K562 (cell line): ENCODE measurements at regions not wholly inside any gene's neighbourhood (a gene's known extent, or its start where the extent isn't known, plus 50 kb on each side); places are given as distances from the start of the nearest gene placed in this dataset.

Source experiments
- ATAC-seq: fragments of 200-7000 bp; cut with Tn5 transposase; 3 replicates; pipeline ENCODE4 v1.9.1; 2020; ENCODE audit warnings: moderate library complexity
- BruUV-seq: library from RNA; stranded (reverse); fragments of 400-500 nt; replicated peaks from 2 replicates; lab custom pipeline; 2021; lab: Mats Ljungman, UMichigan
- CTCF ChIA-PET: fragments of 300-600 bp; formaldehyde crosslinking; extraction: SDS; loops from one replicate; lab custom pipeline; 2021; ENCODE audit warnings: low intra/inter-chr PET ratio; lab: Yijun Ruan, JAX
- POLR2A ChIA-PET: fragments of 300-600, 350-650 bp; sonication (Branson Sonifier 250); formaldehyde crosslinking; extraction: SDS; loops from one replicate; lab custom pipeline; 2021; ENCODE audit warnings: antibody characterized with exemption, inconsistent platforms; lab: Yijun Ruan, JAX
- DNase-seq, 4 experiments: peaks; one replicate each; pipeline versions ENCODE4 v3.0.0 to v3.0.0-alpha.2; 2011 to 2018; ENCODE audit warnings: low spot score in 3 of 4, mixed read lengths in 3 of 4; ENCODE audit errors: extremely low read depth in 1 of 4
- FAIRE-seq: peaks from 2 replicates; lab custom pipeline; 2011; peaks lifted over from hg19 to GRCh38; lab: Jason Lieb, UNC
- H2AFZ ChIP-seq: 2 replicates; pipeline ENCODE4 v1.6.0; 2011; ENCODE audit warnings: low read depth, low read length, control low read depth, inconsistent platforms
- H3K27ac ChIP-seq: fragments of 200-600 bp; 3 replicates; pipeline ENCODE4 v1.8.0; 2011; ENCODE audit warnings: low read depth, mild to moderate bottlenecking, control low read depth, inconsistent platforms, low read length, moderate library complexity, mixed read lengths; ENCODE audit errors: extremely low read depth
- H3K27me3 ChIP-seq, 2 experiments: fragments of 300-600 bp in 1 of 2; 2 replicates in 1 of 2; 3 replicates in 1 of 2; pipeline versions ENCODE4 v1.6.0 to v1.8.0; 2011; ENCODE audit warnings: inconsistent platforms in 2 of 2, low read length in 2 of 2, mild to moderate bottlenecking in 1 of 2, mixed read lengths in 1 of 2, moderate library complexity in 1 of 2; ENCODE audit not compliant: control insufficient read depth in 2 of 2, insufficient read depth in 2 of 2
- H3K36me3 ChIP-seq: fragments of 300-600 bp; 3 replicates; pipeline ENCODE4 v1.8.0; 2011; ENCODE audit warnings: mild to moderate bottlenecking, low read length, inconsistent platforms; ENCODE audit not compliant: control insufficient read depth, insufficient read depth
- H3K4me1 ChIP-seq, 2 experiments: fragments of 200-600 bp in 1 of 2; replicated peaks in 1 of 2; 2 replicates in 1 of 2; 3 replicates in 1 of 2; pipeline versions ENCODE4 v1.5.1 to v1.8.0; 2011; ENCODE audit warnings: inconsistent platforms in 2 of 2, low read length in 2 of 2, mild to moderate bottlenecking in 1 of 2, mixed read lengths in 1 of 2, moderate library complexity in 1 of 2; ENCODE audit not compliant: control insufficient read depth in 2 of 2, insufficient read depth in 2 of 2
- H3K4me2 ChIP-seq: 2 replicates; pipeline ENCODE4 v1.6.1; 2011; ENCODE audit warnings: low read length, control low read depth, inconsistent platforms, mixed read lengths; ENCODE audit not compliant: insufficient read depth
- H3K4me3 ChIP-seq: fragments of 200-600 bp; sonication (generic), shearing (Covaris generic); 2 replicates; pipeline ENCODE4 v1.5.1; 2016; ENCODE audit warnings: control low read depth, inconsistent platforms
- H3K79me2 ChIP-seq: fragments of 200-600 bp; 3 replicates; pipeline ENCODE4 v1.8.0; 2011; ENCODE audit warnings: low read length, inconsistent platforms; ENCODE audit not compliant: control insufficient read depth, insufficient read depth
- H3K9ac ChIP-seq, 2 experiments: 2 replicates each; pipeline versions ENCODE4 v1.6.0 to v1.6.1; 2011; ENCODE audit warnings: low read depth in 2 of 2, low read length in 2 of 2, control low read depth in 1 of 2, inconsistent platforms in 1 of 2, mild to moderate bottlenecking in 1 of 2, mixed read lengths in 1 of 2; ENCODE audit not compliant: insufficient read depth in 1 of 2
- H3K9me1 ChIP-seq: one replicate; pipeline ENCODE4 v1.6.0; 2011; ENCODE audit warnings: inconsistent platforms, mild to moderate bottlenecking, low read length, moderate library complexity; ENCODE audit not compliant: control insufficient read depth, insufficient read depth
- H3K9me3 ChIP-seq: replicated peaks from 2 replicates; pipeline ENCODE4 v1.5.1; 2011; ENCODE audit warnings: low read depth, low read length, inconsistent platforms; ENCODE audit not compliant: control insufficient read depth, insufficient read depth
- H4K20me1 ChIP-seq: replicated peaks from 2 replicates; pipeline ENCODE4 v1.6.1; 2011; ENCODE audit warnings: low read length, inconsistent platforms, mixed read lengths; ENCODE audit not compliant: control insufficient read depth, insufficient read depth
- CBX2 ChIP-seq: fragments of 200-600 bp; sonication (generic); IDR thresholded peaks from one replicate; pipeline ENCODE4 v1.6.1; 2012; ENCODE audit warnings: mild to moderate bottlenecking, low read length, inconsistent platforms; ENCODE audit not compliant: insufficient read depth, poor library complexity, severe bottlenecking
- ILK ChIP-seq: fragments of 450-650 bp; IDR thresholded peaks from 2 replicates; pipeline ENCODE4 v1.6.1; 2016; ENCODE audit warnings: missing genetic modification characterization, low read depth, mild to moderate bottlenecking, missing compliant biosample characterization, moderate library complexity, borderline replicate concordance
- LEF1 ChIP-seq: fragments of 450-650 bp; IDR thresholded peaks from 2 replicates; pipeline ENCODE4 v1.6.1; 2016; ENCODE audit warnings: mild to moderate bottlenecking
- MAFF ChIP-seq: IDR thresholded peaks from 2 replicates; pipeline ENCODE4 v1.6.1; 2012; ENCODE audit warnings: low read length, improper control_type of control experiment
- POU5F1 ChIP-seq: fragments of 150-350 bp; IDR thresholded peaks from 2 replicates; pipeline ENCODE4 v1.6.1; 2014; ENCODE audit warnings: borderline replicate concordance, low read length, low read depth, mild to moderate bottlenecking; ENCODE audit not compliant: partially characterized antibody
- PTRF ChIP-seq: fragments of 450-650 bp; IDR thresholded peaks from 2 replicates; pipeline ENCODE4 v1.6.1; 2016; ENCODE audit warnings: mild to moderate bottlenecking, missing genetic modification characterization, missing compliant biosample characterization
- RAD51 ChIP-seq: fragments of 450-650 bp; IDR thresholded peaks from 2 replicates; pipeline ENCODE4 v1.7.1; 2016; ENCODE audit warnings: low read depth, mild to moderate bottlenecking, borderline replicate concordance
- ZC3H11A ChIP-seq: IDR thresholded peaks from 2 replicates; pipeline ENCODE4 v1.6.1; 2012; ENCODE audit warnings: low read depth, low read length, improper control_type of control experiment
- ZC3H4 ChIP-seq: sonication (generic); formaldehyde crosslinking; IDR thresholded peaks from 2 replicates; pipeline ENCODE4 v1.9.0; 2021; ENCODE audit warnings: missing genetic modification reagents, borderline replicate concordance
- ZC3H8 ChIP-seq: fragments of 450-650 bp; IDR thresholded peaks from 2 replicates; pipeline ENCODE4 v1.6.1; 2017
- ZNF347 ChIP-seq: fragments of 450-650 bp; formaldehyde crosslinking; IDR thresholded peaks from 2 replicates; pipeline ENCODE4 v1.4.0; 2020; ENCODE audit warnings: low read depth, mild to moderate bottlenecking, moderate library complexity
- ZNF717 ChIP-seq: fragments of 250-450 bp; sonication (Bioruptor Pico); IDR thresholded peaks from 2 replicates; pipeline ENCODE4 v1.5.0; 2021
- WGBS: fragments of 100-300 bp; shearing (Covaris generic); methylation state at CpG from one replicate; pipeline ENCODE4 v1.1.6; 2016; ENCODE audit warnings: low coverage, mixed read lengths; ENCODE audit not compliant: insufficient coverage; ENCODE audit errors: missing lambda C conversion rate; 5-methylcytosine and 5-hydroxymethylcytosine counted together
- in situ Hi-C: fragments of 300-500 bp; cut with MboI; formaldehyde crosslinking; loops from 4 replicates; pipeline ENCODE4 v1.15.0; 2018; ENCODE audit warnings: inconsistent platforms, mixed read lengths
- intact Hi-C: fragments of 100-400 bp; cut with micrococcal nuclease; formaldehyde crosslinking; loops from 2 replicates; pipeline ENCODE4 v1.14.2; 2022
- TF ChIP-seq, protein P1 (sequence below): fragments of 250-450 bp; sonication (Bioruptor Pico); IDR thresholded peaks from 2 replicates; pipeline ENCODE4 v1.4.0; 2020; ENCODE audit warnings: mild to moderate bottlenecking
- TF ChIP-seq, protein P2 (sequence below): IDR thresholded peaks from 2 replicates; pipeline ENCODE4 v1.6.1; 2011; ENCODE audit warnings: borderline replicate concordance, low read depth, mild to moderate bottlenecking, moderate library complexity, low read length; ENCODE audit not compliant: insufficient read depth, poor library complexity, severe bottlenecking
- TF ChIP-seq, protein P3 (sequence below): fragments of 250-450 bp; sonication (Bioruptor Pico); IDR thresholded peaks from 2 replicates; pipeline ENCODE4 v1.9.0; 2021; ENCODE audit warnings: mild to moderate bottlenecking, inconsistent platforms
- TF ChIP-seq, protein P4 (sequence below): fragments of 450-650 bp; IDR thresholded peaks from 2 replicates; pipeline ENCODE4 v1.6.1; 2016; ENCODE audit warnings: mild to moderate bottlenecking

DNA sequence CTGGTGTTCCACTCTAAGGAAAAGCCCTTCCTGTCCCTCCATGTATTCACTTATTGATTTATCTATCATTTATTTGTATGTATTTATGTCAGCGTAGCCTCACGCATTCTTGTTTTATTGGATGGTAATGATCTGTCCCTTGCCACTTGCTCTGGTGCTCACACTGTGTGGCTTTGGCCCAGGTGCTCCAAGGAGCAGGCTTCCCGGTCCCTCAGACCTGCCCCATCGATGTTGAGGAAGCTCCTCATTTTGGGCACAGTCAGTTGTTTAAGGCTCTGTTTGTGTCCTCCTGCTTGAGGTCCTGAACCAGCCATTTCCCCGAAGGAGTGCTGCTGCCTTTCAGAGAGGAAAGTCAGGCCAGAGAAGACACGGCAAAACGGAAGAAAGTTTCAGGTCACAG is 1485.4 kb downstream of the TBC1D22A start:
- ChIA-PET CTCF (no interaction called here), POLR2A (no interaction called here)
- no peaks in the 10 kb centered on the region for H3K36me3 ChIP-seq
- H3K4me3 ChIP-seq, result no peak overlapping the region
- in situ Hi-C loops (no loop called here), intact Hi-C loops (no loop called here)
- 0 out of 2 replicates have a peak, but pooled peaks cover 4% of the 10 kb centered on the region for H4K20me1 ChIP-seq
- H3K27me3 ChIP-seq, result peaks cover 0 to 24% of the 10 kb centered on the region in 2 experiments; a peak in 3 of 5 replicates
- H3K9me1 ChIP-seq, result no peaks in the 10 kb centered on the region
- 0% methylated on average over 7 of the region's 7 CpGs for WGBS
- no peak overlapping the region for H3K9ac ChIP-seq
- DNase-seq (no peak), ATAC-seq (no peak), FAIRE-seq (no peak)
- H3K27ac ChIP-seq, result no peak overlapping the region
- no peak overlapping the region for H3K4me2 ChIP-seq
- H3K79me2 ChIP-seq, result no peaks in the 10 kb centered on the region
- no peaks in the 10 kb centered on the region for H3K9me3 ChIP-seq
- H3K4me1 ChIP-seq, result no peaks in the 10 kb centered on the region
- no TSS peak for BruUV-seq
- H2AFZ ChIP-seq, result no peak overlapping the region
- TF ChIP-seq POU5F1 (no peak), RAD51 (no peak), ZC3H8 (no peak), LEF1 (no peak), CBX2 (no peak), ZC3H11A (no peak), ILK (tag) (no peak), ZNF347 (no peak), ZNF717 (CRISPR knock-in tag) (no peak), MAFF (no peak), PTRF (no peak), ZC3H4 (CRISPR knock-in tag) (no peak)
- TF ChIP-seq, protein P1, sequence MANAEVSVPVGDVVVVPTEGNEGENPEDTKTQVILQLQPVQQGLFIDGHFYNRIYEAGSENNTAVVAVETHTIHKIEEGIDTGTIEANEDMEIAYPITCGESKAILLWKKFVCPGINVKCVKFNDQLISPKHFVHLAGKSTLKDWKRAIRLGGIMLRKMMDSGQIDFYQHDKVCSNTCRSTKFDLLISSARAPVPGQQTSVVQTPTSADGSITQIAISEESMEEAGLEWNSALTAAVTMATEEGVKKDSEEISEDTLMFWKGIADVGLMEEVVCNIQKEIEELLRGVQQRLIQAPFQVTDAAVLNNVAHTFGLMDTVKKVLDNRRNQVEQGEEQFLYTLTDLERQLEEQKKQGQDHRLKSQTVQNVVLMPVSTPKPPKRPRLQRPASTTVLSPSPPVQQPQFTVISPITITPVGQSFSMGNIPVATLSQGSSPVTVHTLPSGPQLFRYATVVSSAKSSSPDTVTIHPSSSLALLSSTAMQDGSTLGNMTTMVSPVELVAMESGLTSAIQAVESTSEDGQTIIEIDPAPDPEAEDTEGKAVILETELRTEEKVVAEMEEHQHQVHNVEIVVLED (CRISPR knock-in tag), result no peak
- TF ChIP-seq, protein P2, sequence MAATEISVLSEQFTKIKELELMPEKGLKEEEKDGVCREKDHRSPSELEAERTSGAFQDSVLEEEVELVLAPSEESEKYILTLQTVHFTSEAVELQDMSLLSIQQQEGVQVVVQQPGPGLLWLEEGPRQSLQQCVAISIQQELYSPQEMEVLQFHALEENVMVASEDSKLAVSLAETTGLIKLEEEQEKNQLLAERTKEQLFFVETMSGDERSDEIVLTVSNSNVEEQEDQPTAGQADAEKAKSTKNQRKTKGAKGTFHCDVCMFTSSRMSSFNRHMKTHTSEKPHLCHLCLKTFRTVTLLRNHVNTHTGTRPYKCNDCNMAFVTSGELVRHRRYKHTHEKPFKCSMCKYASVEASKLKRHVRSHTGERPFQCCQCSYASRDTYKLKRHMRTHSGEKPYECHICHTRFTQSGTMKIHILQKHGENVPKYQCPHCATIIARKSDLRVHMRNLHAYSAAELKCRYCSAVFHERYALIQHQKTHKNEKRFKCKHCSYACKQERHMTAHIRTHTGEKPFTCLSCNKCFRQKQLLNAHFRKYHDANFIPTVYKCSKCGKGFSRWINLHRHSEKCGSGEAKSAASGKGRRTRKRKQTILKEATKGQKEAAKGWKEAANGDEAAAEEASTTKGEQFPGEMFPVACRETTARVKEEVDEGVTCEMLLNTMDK, result no peak
- TF ChIP-seq, protein P3, sequence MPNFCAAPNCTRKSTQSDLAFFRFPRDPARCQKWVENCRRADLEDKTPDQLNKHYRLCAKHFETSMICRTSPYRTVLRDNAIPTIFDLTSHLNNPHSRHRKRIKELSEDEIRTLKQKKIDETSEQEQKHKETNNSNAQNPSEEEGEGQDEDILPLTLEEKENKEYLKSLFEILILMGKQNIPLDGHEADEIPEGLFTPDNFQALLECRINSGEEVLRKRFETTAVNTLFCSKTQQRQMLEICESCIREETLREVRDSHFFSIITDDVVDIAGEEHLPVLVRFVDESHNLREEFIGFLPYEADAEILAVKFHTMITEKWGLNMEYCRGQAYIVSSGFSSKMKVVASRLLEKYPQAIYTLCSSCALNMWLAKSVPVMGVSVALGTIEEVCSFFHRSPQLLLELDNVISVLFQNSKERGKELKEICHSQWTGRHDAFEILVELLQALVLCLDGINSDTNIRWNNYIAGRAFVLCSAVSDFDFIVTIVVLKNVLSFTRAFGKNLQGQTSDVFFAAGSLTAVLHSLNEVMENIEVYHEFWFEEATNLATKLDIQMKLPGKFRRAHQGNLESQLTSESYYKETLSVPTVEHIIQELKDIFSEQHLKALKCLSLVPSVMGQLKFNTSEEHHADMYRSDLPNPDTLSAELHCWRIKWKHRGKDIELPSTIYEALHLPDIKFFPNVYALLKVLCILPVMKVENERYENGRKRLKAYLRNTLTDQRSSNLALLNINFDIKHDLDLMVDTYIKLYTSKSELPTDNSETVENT (CRISPR knock-in tag), result no peak
- TF ChIP-seq, protein P4, sequence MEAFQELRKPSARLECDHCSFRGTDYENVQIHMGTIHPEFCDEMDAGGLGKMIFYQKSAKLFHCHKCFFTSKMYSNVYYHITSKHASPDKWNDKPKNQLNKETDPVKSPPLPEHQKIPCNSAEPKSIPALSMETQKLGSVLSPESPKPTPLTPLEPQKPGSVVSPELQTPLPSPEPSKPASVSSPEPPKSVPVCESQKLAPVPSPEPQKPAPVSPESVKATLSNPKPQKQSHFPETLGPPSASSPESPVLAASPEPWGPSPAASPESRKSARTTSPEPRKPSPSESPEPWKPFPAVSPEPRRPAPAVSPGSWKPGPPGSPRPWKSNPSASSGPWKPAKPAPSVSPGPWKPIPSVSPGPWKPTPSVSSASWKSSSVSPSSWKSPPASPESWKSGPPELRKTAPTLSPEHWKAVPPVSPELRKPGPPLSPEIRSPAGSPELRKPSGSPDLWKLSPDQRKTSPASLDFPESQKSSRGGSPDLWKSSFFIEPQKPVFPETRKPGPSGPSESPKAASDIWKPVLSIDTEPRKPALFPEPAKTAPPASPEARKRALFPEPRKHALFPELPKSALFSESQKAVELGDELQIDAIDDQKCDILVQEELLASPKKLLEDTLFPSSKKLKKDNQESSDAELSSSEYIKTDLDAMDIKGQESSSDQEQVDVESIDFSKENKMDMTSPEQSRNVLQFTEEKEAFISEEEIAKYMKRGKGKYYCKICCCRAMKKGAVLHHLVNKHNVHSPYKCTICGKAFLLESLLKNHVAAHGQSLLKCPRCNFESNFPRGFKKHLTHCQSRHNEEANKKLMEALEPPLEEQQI, result no peak
